Liver (tissue), 3 donors: ENCODE measurements at regions not wholly inside any gene's neighbourhood (a gene's known extent, or its start where the extent isn't known, plus 50 kb on each side); places are given as distances from the start of the nearest gene placed in this dataset.

Experiments used
- FOXA1 ChIP-seq: IDR thresholded peaks from 2 replicates; pipeline ENCODE4 v1.6.1; 2016; ENCODE audit warnings: antibody characterized with exemption
- GABPA ChIP-seq, 2 donors: IDR thresholded peaks in 1 of 2; conservative IDR thresholded peaks in 1 of 2; 2 replicates each; pipeline ENCODE4 v1.6.1; 2016; ENCODE audit warnings: antibody characterized with exemption in 2 of 2, mild to moderate bottlenecking in 1 of 2, moderate library complexity in 1 of 2
- HNF4G ChIP-seq: IDR thresholded peaks from 2 replicates; pipeline ENCODE4 v1.6.1; 2016; ENCODE audit warnings: antibody characterized with exemption
- JUND ChIP-seq, 2 donors: IDR thresholded peaks; 2 replicates each; pipeline ENCODE4 v1.6.1; 2016; ENCODE audit warnings: antibody characterized with exemption in 2 of 2
- NR2F2 ChIP-seq: IDR thresholded peaks from 2 replicates; pipeline ENCODE4 v1.6.1; 2016; ENCODE audit warnings: antibody characterized with exemption
- RAD21 ChIP-seq, 2 donors: IDR thresholded peaks; 2 replicates each; pipeline ENCODE4 v1.6.1; 2016; ENCODE audit warnings: antibody characterized with exemption in 2 of 2, mild to moderate bottlenecking in 2 of 2
- RXRA ChIP-seq, 2 donors: IDR thresholded peaks; 2 replicates each; pipeline ENCODE4 v1.6.1; 2017 to 2018; ENCODE audit warnings: antibody characterized with exemption in 2 of 2, mild to moderate bottlenecking in 1 of 2
- TAF1 ChIP-seq: conservative IDR thresholded peaks from 2 replicates; pipeline ENCODE4 v1.6.1; 2016; ENCODE audit warnings: antibody characterized with exemption, mild to moderate bottlenecking
- YY1 ChIP-seq: IDR thresholded peaks from 2 replicates; pipeline ENCODE4 v1.6.1; 2016; ENCODE audit warnings: antibody characterized with exemption, mild to moderate bottlenecking
- TF ChIP-seq, protein P1 (sequence below): fragments of 150-350 bp; IDR thresholded peaks from 2 replicates; pipeline ENCODE4 v1.5.1; 2017; ENCODE audit warnings: improper control_type of control experiment, low read depth, low read length; ENCODE audit not compliant: missing input control
- TF ChIP-seq, protein P2 (sequence below): IDR thresholded peaks from 2 replicates; pipeline ENCODE4 v1.6.1; 2016; ENCODE audit warnings: antibody characterized with exemption, mild to moderate bottlenecking
- TF ChIP-seq, protein P3 (sequence below): IDR thresholded peaks from 2 replicates; pipeline ENCODE4 v1.6.1; 2016; ENCODE audit warnings: antibody characterized with exemption
- TF ChIP-seq, protein P4 (sequence below): IDR thresholded peaks from 2 replicates; pipeline ENCODE4 v1.6.1; 2016; ENCODE audit warnings: antibody characterized with exemption
- donor health status: healthy.
- donor health status: healthy.

DNA sequence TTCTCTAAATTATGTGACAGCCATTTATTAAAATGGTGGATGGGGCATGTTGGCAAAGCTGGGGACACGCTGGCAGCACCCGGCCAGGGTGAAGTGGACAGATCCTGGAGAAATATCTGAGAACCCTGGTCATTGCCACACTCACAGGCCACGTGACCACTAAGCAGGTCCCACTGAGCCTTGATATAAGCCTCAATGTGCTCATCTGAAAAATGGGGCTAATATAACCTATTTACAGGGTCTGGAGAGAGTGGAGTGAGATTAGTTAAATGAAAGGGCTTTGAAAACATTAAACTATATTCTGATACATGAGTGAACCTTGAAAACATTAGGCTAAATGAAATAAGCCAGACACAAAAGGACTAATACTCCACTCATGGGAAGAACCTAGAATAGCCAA, 108.9 kb downstream of the RBFOX3 start:
- TF ChIP-seq TAF1 (no peak), RAD21 (IDR thresholded peaks at IDR 0.05) (no peak), FOXA1 (no peak), JUND (IDR thresholded peaks at IDR 0.05) (no peak), RXRA (IDR thresholded peaks at IDR 0.05) (no peak), YY1 (no peak), GABPA (IDR thresholded peaks at IDR 0.05 in 1 of 2, conservative IDR thresholded peaks at IDR 0.05 in 1 of 2) (no peak), NR2F2 (no peak), HNF4G (no peak)
- TF ChIP-seq, protein P1, sequence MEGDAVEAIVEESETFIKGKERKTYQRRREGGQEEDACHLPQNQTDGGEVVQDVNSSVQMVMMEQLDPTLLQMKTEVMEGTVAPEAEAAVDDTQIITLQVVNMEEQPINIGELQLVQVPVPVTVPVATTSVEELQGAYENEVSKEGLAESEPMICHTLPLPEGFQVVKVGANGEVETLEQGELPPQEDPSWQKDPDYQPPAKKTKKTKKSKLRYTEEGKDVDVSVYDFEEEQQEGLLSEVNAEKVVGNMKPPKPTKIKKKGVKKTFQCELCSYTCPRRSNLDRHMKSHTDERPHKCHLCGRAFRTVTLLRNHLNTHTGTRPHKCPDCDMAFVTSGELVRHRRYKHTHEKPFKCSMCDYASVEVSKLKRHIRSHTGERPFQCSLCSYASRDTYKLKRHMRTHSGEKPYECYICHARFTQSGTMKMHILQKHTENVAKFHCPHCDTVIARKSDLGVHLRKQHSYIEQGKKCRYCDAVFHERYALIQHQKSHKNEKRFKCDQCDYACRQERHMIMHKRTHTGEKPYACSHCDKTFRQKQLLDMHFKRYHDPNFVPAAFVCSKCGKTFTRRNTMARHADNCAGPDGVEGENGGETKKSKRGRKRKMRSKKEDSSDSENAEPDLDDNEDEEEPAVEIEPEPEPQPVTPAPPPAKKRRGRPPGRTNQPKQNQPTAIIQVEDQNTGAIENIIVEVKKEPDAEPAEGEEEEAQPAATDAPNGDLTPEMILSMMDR = no peak
- TF ChIP-seq, protein P2, sequence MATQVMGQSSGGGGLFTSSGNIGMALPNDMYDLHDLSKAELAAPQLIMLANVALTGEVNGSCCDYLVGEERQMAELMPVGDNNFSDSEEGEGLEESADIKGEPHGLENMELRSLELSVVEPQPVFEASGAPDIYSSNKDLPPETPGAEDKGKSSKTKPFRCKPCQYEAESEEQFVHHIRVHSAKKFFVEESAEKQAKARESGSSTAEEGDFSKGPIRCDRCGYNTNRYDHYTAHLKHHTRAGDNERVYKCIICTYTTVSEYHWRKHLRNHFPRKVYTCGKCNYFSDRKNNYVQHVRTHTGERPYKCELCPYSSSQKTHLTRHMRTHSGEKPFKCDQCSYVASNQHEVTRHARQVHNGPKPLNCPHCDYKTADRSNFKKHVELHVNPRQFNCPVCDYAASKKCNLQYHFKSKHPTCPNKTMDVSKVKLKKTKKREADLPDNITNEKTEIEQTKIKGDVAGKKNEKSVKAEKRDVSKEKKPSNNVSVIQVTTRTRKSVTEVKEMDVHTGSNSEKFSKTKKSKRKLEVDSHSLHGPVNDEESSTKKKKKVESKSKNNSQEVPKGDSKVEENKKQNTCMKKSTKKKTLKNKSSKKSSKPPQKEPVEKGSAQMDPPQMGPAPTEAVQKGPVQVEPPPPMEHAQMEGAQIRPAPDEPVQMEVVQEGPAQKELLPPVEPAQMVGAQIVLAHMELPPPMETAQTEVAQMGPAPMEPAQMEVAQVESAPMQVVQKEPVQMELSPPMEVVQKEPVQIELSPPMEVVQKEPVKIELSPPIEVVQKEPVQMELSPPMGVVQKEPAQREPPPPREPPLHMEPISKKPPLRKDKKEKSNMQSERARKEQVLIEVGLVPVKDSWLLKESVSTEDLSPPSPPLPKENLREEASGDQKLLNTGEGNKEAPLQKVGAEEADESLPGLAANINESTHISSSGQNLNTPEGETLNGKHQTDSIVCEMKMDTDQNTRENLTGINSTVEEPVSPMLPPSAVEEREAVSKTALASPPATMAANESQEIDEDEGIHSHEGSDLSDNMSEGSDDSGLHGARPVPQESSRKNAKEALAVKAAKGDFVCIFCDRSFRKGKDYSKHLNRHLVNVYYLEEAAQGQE = no peak
- TF ChIP-seq, protein P3, sequence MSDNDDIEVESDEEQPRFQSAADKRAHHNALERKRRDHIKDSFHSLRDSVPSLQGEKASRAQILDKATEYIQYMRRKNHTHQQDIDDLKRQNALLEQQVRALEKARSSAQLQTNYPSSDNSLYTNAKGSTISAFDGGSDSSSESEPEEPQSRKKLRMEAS = no peak
- TF ChIP-seq, protein P4, sequence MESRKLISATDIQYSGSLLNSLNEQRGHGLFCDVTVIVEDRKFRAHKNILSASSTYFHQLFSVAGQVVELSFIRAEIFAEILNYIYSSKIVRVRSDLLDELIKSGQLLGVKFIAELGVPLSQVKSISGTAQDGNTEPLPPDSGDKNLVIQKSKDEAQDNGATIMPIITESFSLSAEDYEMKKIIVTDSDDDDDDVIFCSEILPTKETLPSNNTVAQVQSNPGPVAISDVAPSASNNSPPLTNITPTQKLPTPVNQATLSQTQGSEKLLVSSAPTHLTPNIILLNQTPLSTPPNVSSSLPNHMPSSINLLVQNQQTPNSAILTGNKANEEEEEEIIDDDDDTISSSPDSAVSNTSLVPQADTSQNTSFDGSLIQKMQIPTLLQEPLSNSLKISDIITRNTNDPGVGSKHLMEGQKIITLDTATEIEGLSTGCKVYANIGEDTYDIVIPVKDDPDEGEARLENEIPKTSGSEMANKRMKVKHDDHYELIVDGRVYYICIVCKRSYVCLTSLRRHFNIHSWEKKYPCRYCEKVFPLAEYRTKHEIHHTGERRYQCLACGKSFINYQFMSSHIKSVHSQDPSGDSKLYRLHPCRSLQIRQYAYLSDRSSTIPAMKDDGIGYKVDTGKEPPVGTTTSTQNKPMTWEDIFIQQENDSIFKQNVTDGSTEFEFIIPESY = no peak
